Lung (tissue), 11 donors: ENCODE measurements at regions not wholly inside any gene's neighbourhood (a gene's known extent, or its start where the extent isn't known, plus 50 kb on each side); places are given as distances from the start of the nearest gene placed in this dataset.

Experiments used
- ATAC-seq: fragments of 200-7000 bp; cut with Tn5 transposase; one replicate; pipeline ENCODE4 v1.9.1; 2020; ENCODE audit warnings: moderate number of reproducible peaks; ENCODE audit not compliant: insufficient read depth, low FRiP score
- DNase-seq, 3 donors: peaks; one replicate each; pipeline ENCODE4 v3.0.0-alpha.2; 2013 to 2017
- H3K27ac ChIP-seq, 2 donors: one replicate each; pipeline ENCODE4 v1.5.1; 2013; ENCODE audit warnings: mild to moderate bottlenecking in 2 of 2, moderate library complexity in 2 of 2, control low read depth in 1 of 2, inconsistent platforms in 1 of 2, low read depth in 1 of 2, low read length in 1 of 2
- H3K27me3 ChIP-seq, 3 donors: one replicate each; pipeline ENCODE4 v1.5.1; 2013; ENCODE audit warnings: low read length in 2 of 3; ENCODE audit not compliant: control insufficient read depth in 3 of 3, insufficient read depth in 3 of 3
- H3K36me3 ChIP-seq, 4 donors: one replicate each; pipeline ENCODE4 v1.5.1; 2013; ENCODE audit warnings: low read length in 4 of 4, mild to moderate bottlenecking in 1 of 4, moderate library complexity in 1 of 4; ENCODE audit not compliant: control insufficient read depth in 4 of 4, insufficient read depth in 4 of 4
- H3K4me1 ChIP-seq, 5 donors: one replicate each; pipeline ENCODE4 v1.5.1; 2013; ENCODE audit warnings: low read length in 5 of 5, mild to moderate bottlenecking in 2 of 5, moderate library complexity in 1 of 5; ENCODE audit not compliant: control insufficient read depth in 5 of 5, insufficient read depth in 5 of 5
- H3K4me3 ChIP-seq: one replicate; pipeline ENCODE4 v1.5.1; 2013; ENCODE audit warnings: mild to moderate bottlenecking, control low read depth, moderate library complexity
- H3K9ac ChIP-seq, 2 donors: one replicate each; pipeline ENCODE4 v1.5.1; 2013; ENCODE audit warnings: low read length in 2 of 2, control low read depth in 1 of 2; ENCODE audit not compliant: insufficient read depth in 1 of 2
- H3K9me3 ChIP-seq, 4 donors: one replicate each; pipeline ENCODE4 v1.5.1; 2013; ENCODE audit warnings: low read length in 3 of 4, mild to moderate bottlenecking in 1 of 4, moderate library complexity in 1 of 4; ENCODE audit not compliant: control insufficient read depth in 4 of 4, insufficient read depth in 3 of 4
- CTCF ChIP-seq: IDR thresholded peaks from 2 replicates; pipeline ENCODE4 v1.5.1; 2012; ENCODE audit warnings: mild to moderate bottlenecking; ENCODE audit errors: control extremely low read depth, extremely low read depth
- WGBS, 2 donors: extraction: QIAGEN DNeasy Blood & Tissue Kit; methylation state at CpG; one replicate each; pipeline ENCODE4 v1.1.7; 2013; 5-methylcytosine and 5-hydroxymethylcytosine counted together
- donor health status: control.
- donor health status: control.
- donor health status: Bipolar disorder and iron deficiency.
- donor health status: healthy.
- donor health status: DM: yes; HTN: yes; CAD: no.

- Histone ChIP-seq H3K4me3 (no peak overlapping the region), H3K9me3 (peaks cover 0 to 3% (median 0%) of the 10 kb centered on the region in 4 donors), H3K9ac (no peak overlapping the region), H3K4me1 (no peaks in the 10 kb centered on the region), H3K27ac (no peak overlapping the region), H3K27me3 (peaks cover 0 to 2% (median 0%) of the 10 kb centered on the region in 3 donors), H3K36me3 (no peaks in the 10 kb centered on the region)
- 78 to 89% methylated on average over 6 of the region's 6 CpGs for WGBS, 2 donors
- no peak for TF ChIP-seq CTCF
- ATAC-seq (no peak), DNase-seq (no peak)
These were observed 92.0 kb upstream of the CARD11 start for GRCh38 chr7:3135626-3136025.

- H3K4me3 ChIP-seq = no peak overlapping the region
These were observed 94.5 kb upstream of the CARD11 start for GRCh38 chr7:3138206-3138605.

GRCh38 chr7:3138997-3139396 lies 95.3 kb upstream of the CARD11 start:
- H3K9ac ChIP-seq = no peak overlapping the region
- DNase-seq = no peak
- H3K4me3 ChIP-seq = no peak overlapping the region
- no peak for ATAC-seq
- H3K4me1 ChIP-seq = peaks cover 0 to under 1% (median 0%) of the 10 kb centered on the region in 5 donors
- no peak overlapping the region for H3K27ac ChIP-seq
- peaks cover 0 to 3% (median 0%) of the 10 kb centered on the region in 4 donors for H3K9me3 ChIP-seq
- WGBS, 2 donors = 28 to 50% methylated on average over 6 of the region's 6 CpGs
- no peaks in the 10 kb centered on the region for H3K36me3 ChIP-seq
- H3K27me3 ChIP-seq = peaks cover 0 to 2% (median 0%) of the 10 kb centered on the region in 3 donors
- TF ChIP-seq CTCF = no peak

More at GRCh38 chr7:3138206-3138605, 94.5 kb upstream of the CARD11 start:
- Histone ChIP-seq H3K4me1 (no peaks in the 10 kb centered on the region), H3K27ac (no peak overlapping the region), H3K36me3 (no peaks in the 10 kb centered on the region), H3K9me3 (peaks cover 0 to 3% (median 0%) of the 10 kb centered on the region in 4 donors), H3K9ac (no peak overlapping the region), H3K27me3 (peaks cover 0 to 2% (median 0%) of the 10 kb centered on the region in 3 donors)
- ATAC-seq = no peak
- TF ChIP-seq CTCF = no peak
- DNase-seq = no peak
- WGBS, 2 donors = 93 to 95% methylated on average over 6 of the region's 6 CpGs

GRCh38 chr7:3140834-3141233 lies 97.2 kb upstream of the CARD11 start:
- TF ChIP-seq CTCF = no peak
- Histone ChIP-seq H3K27me3 (peaks cover 0 to 2% (median 0%) of the 10 kb centered on the region in 3 donors), H3K4me3 (no peak overlapping the region), H3K27ac (no peak overlapping the region), H3K4me1 (peaks cover 0 to 3% (median 0%) of the 10 kb centered on the region in 5 donors), H3K36me3 (no peaks in the 10 kb centered on the region), H3K9me3 (peaks cover 0 to 3% (median 0%) of the 10 kb centered on the region in 4 donors), H3K9ac (no peak overlapping the region)
- 64 to 67% methylated on average over 5 to 6 of the region's 6 CpGs for WGBS, 2 donors
- DNase-seq (no peak), ATAC-seq (no peak)
